ENCODE measurements at regions not wholly inside any gene's neighbourhood (a gene's known extent, or its start where the extent isn't known, plus 50 kb on each side); places are given as distances from the start of the nearest gene placed in this dataset.

- H3K27me3 ChIP-seq = no peaks in the 10 kb centered on the region
- H3K4me3 ChIP-seq = no peak overlapping the region
- no peak for TF ChIP-seq POLR2A (IDR thresholded peaks at IDR 0.05)
- no peak for DNase-seq
- no peaks in the 10 kb centered on the region for H3K4me1 ChIP-seq
- no peak overlapping the region for H3K27ac ChIP-seq
- peaks cover 0 to 12% (median 2%) of the 10 kb centered on the region in 4 donors for H3K9me3 ChIP-seq
- H3K36me3 ChIP-seq = no peaks in the 10 kb centered on the region
Observed at GRCh38 chr2:237150186-237150585, 64.5 kb downstream of the COPS8 start.

GRCh38 chr2:237150831-237151375 is 65.2 kb downstream of the COPS8 start:
- no peaks in the 10 kb centered on the region for H3K36me3 ChIP-seq
- no peaks in the 10 kb centered on the region for H3K27me3 ChIP-seq
- DNase-seq = no peak
- peaks cover 0 to 12% (median 2%) of the 10 kb centered on the region in 4 donors for H3K9me3 ChIP-seq
- H3K4me3 ChIP-seq = no peak overlapping the region
- no peak overlapping the region for H3K27ac ChIP-seq
- H3K4me1 ChIP-seq = no peaks in the 10 kb centered on the region
- TF ChIP-seq CTCF (IDR thresholded peaks at IDR 0.05) (no peak), POLR2A (IDR thresholded peaks at IDR 0.05) (no peak)

- Histone ChIP-seq H3K27ac (no peak overlapping the region), H3K4me3 (no peak overlapping the region), H3K4me1 (no peaks in the 10 kb centered on the region), H3K9me3 (peaks cover 0 to 8% (median 2%) of the 10 kb centered on the region in 4 donors), H3K27me3 (no peaks in the 10 kb centered on the region), H3K36me3 (no peaks in the 10 kb centered on the region)
- TF ChIP-seq POLR2A (IDR thresholded peaks at IDR 0.05) (no peak), CTCF (IDR thresholded peaks at IDR 0.05) (no peak)
- no peak for DNase-seq
Observed at GRCh38 chr2:237152361-237152760, 66.7 kb downstream of the COPS8 start.

- no peaks in the 10 kb centered on the region for H3K36me3 ChIP-seq
- no peak for TF ChIP-seq CTCF (IDR thresholded peaks at IDR 0.05)
- TF ChIP-seq POLR2A (IDR thresholded peaks at IDR 0.05) = no peak
- no peak overlapping the region for H3K4me3 ChIP-seq
- no peak for DNase-seq
- no peaks in the 10 kb centered on the region for H3K4me1 ChIP-seq
- H3K27ac ChIP-seq = no peak overlapping the region
- no peaks in the 10 kb centered on the region for H3K27me3 ChIP-seq
- peaks cover 0 to 3% (median 0%) of the 10 kb centered on the region in 4 donors for H3K9me3 ChIP-seq
Observed at GRCh38 chr2:237153181-237153580, 67.5 kb downstream of the COPS8 start.

- Histone ChIP-seq H3K4me3 (no peak overlapping the region), H3K27me3 (no peaks in the 10 kb centered on the region), H3K27ac (no peak overlapping the region), H3K4me1 (no peaks in the 10 kb centered on the region), H3K9me3 (no peaks in the 10 kb centered on the region), H3K36me3 (no peaks in the 10 kb centered on the region)
- no peak for TF ChIP-seq POLR2A (IDR thresholded peaks at IDR 0.05)
- peak in 5 of 6 experiments; percentile 12 to 71 (median 58) for TF ChIP-seq CTCF (IDR thresholded peaks at IDR 0.05)
- peak in 1 of 3 donors; percentile 67 for DNase-seq
Observed at GRCh38 chr2:237154082-237154638, 68.5 kb downstream of the COPS8 start.

- no peak for TF ChIP-seq CTCF (IDR thresholded peaks at IDR 0.05)
- TF ChIP-seq POLR2A (IDR thresholded peaks at IDR 0.05) = no peak
- H3K4me3 ChIP-seq = no peak overlapping the region
- no peaks in the 10 kb centered on the region for H3K36me3 ChIP-seq
- no peak for DNase-seq
- no peaks in the 10 kb centered on the region for H3K27me3 ChIP-seq
- H3K4me1 ChIP-seq = no peaks in the 10 kb centered on the region
- peak overlapping the region in 1 of 4 donors; percentile 35 for H3K27ac ChIP-seq
- H3K9me3 ChIP-seq = no peaks in the 10 kb centered on the region
Observed at GRCh38 chr2:237154884-237155851, 69.5 kb downstream of the COPS8 start.

All from Peyer's patch (tissue), 4 donors.